ENCODE measurements at regions not wholly inside any gene's neighbourhood (a gene's known extent, or its start where the extent isn't known, plus 50 kb on each side); places are given as distances from the start of the nearest gene placed in this dataset.

DNA sequence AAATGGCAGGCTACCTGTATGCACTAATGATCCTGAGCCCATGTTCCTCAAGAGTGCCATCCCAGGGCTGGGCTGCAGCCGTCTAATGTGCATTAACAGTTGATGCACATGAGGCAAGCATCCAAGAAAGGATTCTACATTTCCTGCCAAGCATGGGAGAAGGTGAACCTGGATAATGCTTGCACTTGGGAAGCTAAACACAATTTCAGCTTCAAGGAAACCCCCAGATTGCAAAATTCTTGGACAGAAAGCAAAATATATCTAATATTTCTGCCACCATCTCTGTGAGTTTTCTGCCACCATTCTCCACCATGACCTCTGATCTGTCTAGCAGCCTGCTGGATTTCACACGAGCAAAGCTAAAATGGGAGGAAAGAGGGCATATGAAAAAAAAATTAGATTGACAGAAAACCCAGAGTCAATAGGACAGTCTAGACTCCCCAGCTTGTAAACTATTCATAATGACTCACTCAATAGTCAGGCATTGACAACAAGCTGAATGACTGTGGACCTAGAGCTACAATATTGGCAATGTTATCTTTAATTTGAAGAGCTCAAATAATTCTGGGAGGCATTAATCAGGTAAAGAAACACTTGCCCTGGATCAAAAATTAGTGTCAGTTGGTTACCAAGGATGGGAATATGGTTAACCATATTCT, 91.9 kb upstream of the BCL2L14 start:
- Histone ChIP-seq H3K79me2 (ENCODE audit: low read length) (no peaks in the 10 kb centered on the region), H3K27ac (ENCODE audit: low read length) (no peak overlapping the region), H3K4me3 (ENCODE audit: low read length) (no peak overlapping the region), H3K27me3 (ENCODE audit: low read depth, low read length) (no peaks in the 10 kb centered on the region), H3K4me2 (ENCODE audit: low read length) (no peak overlapping the region), H3K4me1 (ENCODE audit: low read length) (peaks cover 53% of the 10 kb centered on the region), H3K9ac (ENCODE audit: low read length) (no peak overlapping the region), H3K36me3 (replicated peaks; ENCODE audit: low read depth, low read length) (no peaks in the 10 kb centered on the region), H4K20me1 (ENCODE audit: insufficient read depth, low read length) (no peaks in the 10 kb centered on the region), H2AFZ (ENCODE audit: low read depth, low read length) (no peak overlapping the region), H3K9me3 (ENCODE audit: insufficient read depth, low read length) (no peaks in the 10 kb centered on the region)
- TF ChIP-seq, protein P1, sequence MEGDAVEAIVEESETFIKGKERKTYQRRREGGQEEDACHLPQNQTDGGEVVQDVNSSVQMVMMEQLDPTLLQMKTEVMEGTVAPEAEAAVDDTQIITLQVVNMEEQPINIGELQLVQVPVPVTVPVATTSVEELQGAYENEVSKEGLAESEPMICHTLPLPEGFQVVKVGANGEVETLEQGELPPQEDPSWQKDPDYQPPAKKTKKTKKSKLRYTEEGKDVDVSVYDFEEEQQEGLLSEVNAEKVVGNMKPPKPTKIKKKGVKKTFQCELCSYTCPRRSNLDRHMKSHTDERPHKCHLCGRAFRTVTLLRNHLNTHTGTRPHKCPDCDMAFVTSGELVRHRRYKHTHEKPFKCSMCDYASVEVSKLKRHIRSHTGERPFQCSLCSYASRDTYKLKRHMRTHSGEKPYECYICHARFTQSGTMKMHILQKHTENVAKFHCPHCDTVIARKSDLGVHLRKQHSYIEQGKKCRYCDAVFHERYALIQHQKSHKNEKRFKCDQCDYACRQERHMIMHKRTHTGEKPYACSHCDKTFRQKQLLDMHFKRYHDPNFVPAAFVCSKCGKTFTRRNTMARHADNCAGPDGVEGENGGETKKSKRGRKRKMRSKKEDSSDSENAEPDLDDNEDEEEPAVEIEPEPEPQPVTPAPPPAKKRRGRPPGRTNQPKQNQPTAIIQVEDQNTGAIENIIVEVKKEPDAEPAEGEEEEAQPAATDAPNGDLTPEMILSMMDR (IDR thresholded peaks at IDR 0.05; ENCODE audit: low read depth, low read length) = no peak
- no peak for TF ChIP-seq EZH2phosphoT487 (IDR thresholded peaks at IDR 0.05; ENCODE audit: low read depth)

GRCh38 chr12:11980115-11980514, 90.6 kb upstream of the BCL2L14 start:
- TF ChIP-seq, protein P1 (IDR thresholded peaks at IDR 0.05; ENCODE audit: low read depth, low read length) = no peak
- no peak for TF ChIP-seq EZH2phosphoT487 (IDR thresholded peaks at IDR 0.05; ENCODE audit: low read depth)
- no peaks in the 10 kb centered on the region for H3K36me3 ChIP-seq (replicated peaks; ENCODE audit: low read depth, low read length)
- H4K20me1 ChIP-seq (ENCODE audit: insufficient read depth, low read length) = no peaks in the 10 kb centered on the region
- peaks cover 55% of the 10 kb centered on the region for H3K4me1 ChIP-seq (ENCODE audit: low read length)
- H3K79me2 ChIP-seq (ENCODE audit: low read length) = no peaks in the 10 kb centered on the region
- no peaks in the 10 kb centered on the region for H3K27me3 ChIP-seq (ENCODE audit: low read depth, low read length)
- peak overlapping the region; percentile 67 for H3K4me2 ChIP-seq (ENCODE audit: low read length)
- peak overlapping the region; percentile 15; the same call in 1 of the 2 replicates for H2AFZ ChIP-seq (ENCODE audit: low read depth, low read length)
- no peaks in the 10 kb centered on the region for H3K9me3 ChIP-seq (ENCODE audit: insufficient read depth, low read length)
- H3K27ac ChIP-seq (ENCODE audit: low read length) = peak overlapping the region; percentile 94
- peak overlapping the region; percentile 57 for H3K9ac ChIP-seq (ENCODE audit: low read length)
- H3K4me3 ChIP-seq (ENCODE audit: low read length) = peak overlapping the region; percentile 36; the same call in 1 of the 2 replicates

DNA sequence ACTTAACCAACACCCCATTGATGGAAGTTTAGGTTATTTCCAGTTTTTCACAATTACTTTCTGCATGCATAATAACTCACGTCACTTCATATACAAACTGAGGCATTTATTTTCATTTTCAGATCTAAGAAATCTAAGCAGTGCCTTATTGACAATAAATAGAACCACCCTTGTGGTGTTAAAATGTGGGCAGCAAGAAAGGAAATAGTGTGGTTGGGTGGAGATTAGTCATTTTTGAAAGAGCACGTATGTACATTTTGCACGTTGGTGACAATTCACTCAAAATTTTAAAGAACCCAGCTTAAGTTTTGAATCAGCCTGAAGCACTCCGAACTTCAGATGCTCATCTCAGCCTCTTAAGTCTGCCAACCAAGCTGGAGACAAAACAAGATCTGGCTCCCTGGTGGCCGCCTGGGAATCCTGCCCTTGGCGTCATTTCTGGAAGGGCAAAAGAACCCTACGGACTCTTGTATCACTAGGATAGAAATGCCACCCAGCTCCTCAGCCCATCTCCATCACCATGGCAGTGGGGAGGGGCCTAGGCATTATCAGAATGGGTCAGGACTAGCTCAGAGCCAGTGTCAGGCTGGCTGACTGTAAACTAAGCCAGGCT, 89.5 kb upstream of the BCL2L14 start:
- Histone ChIP-seq H2AFZ (ENCODE audit: low read depth, low read length) (no peak overlapping the region; the same call in 1 of the 2 replicates), H3K9ac (ENCODE audit: low read length) (peak overlapping the region; percentile 52), H3K79me2 (ENCODE audit: low read length) (no peaks in the 10 kb centered on the region), H3K27ac (ENCODE audit: low read length) (peak overlapping the region; percentile 94), H3K36me3 (replicated peaks; ENCODE audit: low read depth, low read length) (no peaks in the 10 kb centered on the region), H4K20me1 (ENCODE audit: insufficient read depth, low read length) (no peaks in the 10 kb centered on the region), H3K4me3 (ENCODE audit: low read length) (peak overlapping the region; percentile 36), H3K4me1 (ENCODE audit: low read length) (peaks cover 55% of the 10 kb centered on the region), H3K4me2 (ENCODE audit: low read length) (peak overlapping the region; percentile 67), H3K27me3 (ENCODE audit: low read depth, low read length) (no peaks in the 10 kb centered on the region), H3K9me3 (ENCODE audit: insufficient read depth, low read length) (no peaks in the 10 kb centered on the region)
- TF ChIP-seq EZH2phosphoT487 (IDR thresholded peaks at IDR 0.05; ENCODE audit: low read depth) = no peak

- TF ChIP-seq, protein P1 (IDR thresholded peaks at IDR 0.05; ENCODE audit: low read depth, low read length) = no peak
- no peak for TF ChIP-seq EZH2phosphoT487 (IDR thresholded peaks at IDR 0.05; ENCODE audit: low read depth)
- no peak overlapping the region for H3K9ac ChIP-seq (ENCODE audit: low read length)
- H3K4me3 ChIP-seq (ENCODE audit: low read length) = no peak overlapping the region
- no peak overlapping the region for H3K27ac ChIP-seq (ENCODE audit: low read length)
- no peak overlapping the region for H2AFZ ChIP-seq (ENCODE audit: low read depth, low read length)
- H3K36me3 ChIP-seq (replicated peaks; ENCODE audit: low read depth, low read length) = no peaks in the 10 kb centered on the region
- no peak overlapping the region for H3K4me2 ChIP-seq (ENCODE audit: low read length)
- no peaks in the 10 kb centered on the region for H4K20me1 ChIP-seq (ENCODE audit: insufficient read depth, low read length)
- no peaks in the 10 kb centered on the region for H3K27me3 ChIP-seq (ENCODE audit: low read depth, low read length)
- no peaks in the 10 kb centered on the region for H3K9me3 ChIP-seq (ENCODE audit: insufficient read depth, low read length)
- peaks cover 46% of the 10 kb centered on the region for H3K4me1 ChIP-seq (ENCODE audit: low read length)
- H3K79me2 ChIP-seq (ENCODE audit: low read length) = no peaks in the 10 kb centered on the region
Measured at GRCh38 chr12:11984417-11984816, 86.3 kb upstream of the BCL2L14 start.
